HepG2 (cell line): ENCODE measurements at regions not wholly inside any gene's neighbourhood (a gene's known extent, or its start where the extent isn't known, plus 50 kb on each side); places are given as distances from the start of the nearest gene placed in this dataset.

Experiments used
- BHLHE40 ChIP-seq: IDR thresholded peaks from 2 replicates; pipeline ENCODE4 v1.6.1; 2011; ENCODE audit warnings: low read length, improper control_type of control experiment
- HDAC1 ChIP-seq: sonication (generic); formaldehyde crosslinking; IDR thresholded peaks from 2 replicates; pipeline ENCODE4 v1.5.1; 2020; ENCODE audit warnings: mild to moderate bottlenecking, missing genetic modification reagents
- JUN ChIP-seq: sonication (generic); formaldehyde crosslinking; IDR thresholded peaks from 2 replicates; pipeline ENCODE4 v1.4.0; 2020; ENCODE audit warnings: mild to moderate bottlenecking, missing genetic modification reagents
- XRCC5 ChIP-seq: fragments of 200-400 bp; formaldehyde crosslinking; optimal IDR thresholded peaks from 2 replicates; pipeline ENCODE3; 2017; ENCODE audit warnings: mild to moderate bottlenecking, low read length
- ZNF660 ChIP-seq: sonication (generic); formaldehyde crosslinking; IDR thresholded peaks from 2 replicates; pipeline ENCODE4 v1.5.1; 2020; ENCODE audit warnings: mild to moderate bottlenecking, low read depth, missing genetic modification reagents, borderline replicate concordance

GRCh38 chr15:62457100-62457499, 292.0 kb upstream of the C2CD4B start:
- TF ChIP-seq JUN (no peak), HDAC1 (CRISPR knock-in tag) (no peak), XRCC5 (no peak), ZNF660 (CRISPR knock-in tag) (no peak), BHLHE40 (no peak)
